PC-3 (cell line): ENCODE measurements at regions not wholly inside any gene's neighbourhood (a gene's known extent, or its start where the extent isn't known, plus 50 kb on each side); places are given as distances from the start of the nearest gene placed in this dataset.

Experiments
- ATAC-seq: fragments of 200-7000 bp; cut with Tn5 transposase; 2 replicates; pipeline ENCODE4 v1.9.1; 2020; ENCODE audit warnings: mild to moderate bottlenecking, moderate library complexity
- BruUV-seq: library from RNA; stranded (reverse); fragments of 400-500 nt; replicated peaks from 2 replicates; lab custom pipeline; 2021; lab: Mats Ljungman, UMichigan
- CTCF ChIA-PET: fragments of 300-600 bp; sonication (Branson Sonifier 250); formaldehyde crosslinking; loops from one replicate; lab custom pipeline; 2022; ENCODE audit warnings: antibody characterized with exemption; lab: Charles Lee
- POLR2A ChIA-PET: fragments of 300-600 bp; sonication (Branson Sonifier 250); formaldehyde crosslinking; loops from one replicate; lab custom pipeline; 2022; ENCODE audit warnings: antibody characterized with exemption; ENCODE audit not compliant: unreplicated experiment; lab: Charles Lee
- DNase-seq: peaks from one replicate; pipeline ENCODE4 v3.0.0-alpha.2; 2015
- H2AFZ ChIP-seq: fragments of 300-600 bp; sonication (generic); 2 replicates; pipeline ENCODE4 v1.6.0; 2016; ENCODE audit warnings: antibody characterized with exemption, low read length
- H3F3A ChIP-seq: fragments of 300-600 bp; sonication (generic); one replicate; pipeline ENCODE4 v1.6.0; 2017; ENCODE audit warnings: antibody characterized with exemption, low read length, control low read depth, mild to moderate bottlenecking; ENCODE audit not compliant: unreplicated experiment
- H3K27ac ChIP-seq: fragments of 300-600 bp; sonication (generic); 2 replicates; pipeline ENCODE4 v1.5.1; 2016; ENCODE audit warnings: mild to moderate bottlenecking, low read length
- H3K27me3 ChIP-seq: fragments of 300-600 bp; sonication (generic); 2 replicates; pipeline ENCODE4 v1.6.1; 2016; ENCODE audit warnings: low read length, mixed read lengths
- H3K36me3 ChIP-seq: fragments of 300-600 bp; sonication (generic); 2 replicates; pipeline ENCODE4 v1.6.1; 2016; ENCODE audit warnings: low read depth, mixed run types, low read length, mixed read lengths
- H3K4me1 ChIP-seq: fragments of 300-600 bp; sonication (generic); 2 replicates; pipeline ENCODE4 v1.5.1; 2016; ENCODE audit warnings: low read length; ENCODE audit not compliant: insufficient read depth
- H3K4me2 ChIP-seq: fragments of 300-600 bp; sonication (generic); 2 replicates; pipeline ENCODE4 v1.6.0; 2016; ENCODE audit warnings: low read length
- H3K4me3 ChIP-seq: fragments of 300-600 bp; sonication (generic); 2 replicates; pipeline ENCODE4 v1.5.1; 2016; ENCODE audit warnings: mild to moderate bottlenecking, low read length, mixed read lengths
- H3K79me2 ChIP-seq: fragments of 300-600 bp; sonication (generic); 2 replicates; pipeline ENCODE4 v1.6.1; 2017; ENCODE audit warnings: low read length, mixed read lengths
- H3K9ac ChIP-seq: fragments of 300-600 bp; sonication (generic); 2 replicates; pipeline ENCODE4 v1.6.0; 2016; ENCODE audit warnings: mild to moderate bottlenecking, low read length
- H3K9me2 ChIP-seq: fragments of 300-600 bp; sonication (generic); replicated peaks from 2 replicates; pipeline ENCODE4 v1.6.1; 2016; ENCODE audit warnings: mixed run types, low read length, mixed read lengths
- H3K9me3 ChIP-seq: fragments of 300-600 bp; sonication (generic); 2 replicates; pipeline ENCODE4 v1.6.1; 2016; ENCODE audit warnings: low read length, mixed read lengths
- H4K20me1 ChIP-seq: fragments of 300-600 bp; sonication (generic); 2 replicates; pipeline ENCODE4 v1.6.1; 2016; ENCODE audit warnings: low read length, mixed read lengths
- EZH2 ChIP-seq: fragments of 300-600 bp; sonication (generic); IDR thresholded peaks from one replicate; pipeline ENCODE4 v1.6.1; 2017; ENCODE audit warnings: antibody characterized with exemption, mild to moderate bottlenecking, low read length; ENCODE audit not compliant: unreplicated experiment
- EZH2phosphoT487 ChIP-seq: fragments of 300-600 bp; sonication (generic); IDR thresholded peaks from 2 replicates; pipeline ENCODE4 v1.6.1; 2018; ENCODE audit warnings: mild to moderate bottlenecking, antibody characterized with exemption, low read length, borderline replicate concordance
- intact Hi-C: fragments of 100-400 bp; cut with micrococcal nuclease; formaldehyde crosslinking; loops from 2 replicates; pipeline ENCODE4 v1.9.0; 2023
- TF ChIP-seq, protein P1 (sequence below): fragments of 300-600 bp; sonication (generic); conservative IDR thresholded peaks from 2 replicates; pipeline ENCODE4 v1.5.1; 2017; ENCODE audit warnings: antibody characterized with exemption, low read depth, mild to moderate bottlenecking, low read length

DNA sequence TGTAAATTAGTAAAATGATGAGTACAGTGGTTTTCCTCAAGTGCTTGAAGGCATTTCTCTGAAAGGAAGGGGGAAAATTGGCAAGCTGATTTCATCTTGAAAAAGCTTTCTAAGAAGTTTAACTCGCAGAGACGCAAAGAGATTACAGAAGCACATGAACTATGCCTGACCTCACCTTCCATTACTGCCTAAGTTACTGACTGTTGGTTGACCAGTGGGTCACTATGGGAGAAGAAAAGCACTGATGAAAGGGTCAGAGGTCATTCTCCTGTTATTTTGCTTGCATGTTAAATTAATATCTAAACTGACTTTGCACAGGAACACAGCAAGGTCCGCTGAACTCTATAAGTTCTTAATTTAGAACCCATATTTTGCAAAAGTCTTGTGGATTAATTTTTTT, 225.6 kb downstream of the ARL4A start:
- H3K27ac ChIP-seq: no peak overlapping the region
- H4K20me1 ChIP-seq: no peaks in the 10 kb centered on the region
- DNase-seq (no peak), ATAC-seq (no peak)
- H3K27me3 ChIP-seq: no peaks in the 10 kb centered on the region
- no peak overlapping the region for H3K9ac ChIP-seq
- ChIA-PET CTCF (no interaction called here), POLR2A (no interaction called here)
- intact Hi-C loops: no loop called here
- no peaks in the 10 kb centered on the region for H3K9me3 ChIP-seq
- H3K4me1 ChIP-seq: no peaks in the 10 kb centered on the region
- no peak overlapping the region for H3K4me2 ChIP-seq
- BruUV-seq: no TSS peak
- H3K9me2 ChIP-seq: no peaks in the 10 kb centered on the region
- no peaks in the 10 kb centered on the region for H3F3A ChIP-seq
- TF ChIP-seq EZH2 (no peak), EZH2phosphoT487 (no peak)
- TF ChIP-seq, protein P1, sequence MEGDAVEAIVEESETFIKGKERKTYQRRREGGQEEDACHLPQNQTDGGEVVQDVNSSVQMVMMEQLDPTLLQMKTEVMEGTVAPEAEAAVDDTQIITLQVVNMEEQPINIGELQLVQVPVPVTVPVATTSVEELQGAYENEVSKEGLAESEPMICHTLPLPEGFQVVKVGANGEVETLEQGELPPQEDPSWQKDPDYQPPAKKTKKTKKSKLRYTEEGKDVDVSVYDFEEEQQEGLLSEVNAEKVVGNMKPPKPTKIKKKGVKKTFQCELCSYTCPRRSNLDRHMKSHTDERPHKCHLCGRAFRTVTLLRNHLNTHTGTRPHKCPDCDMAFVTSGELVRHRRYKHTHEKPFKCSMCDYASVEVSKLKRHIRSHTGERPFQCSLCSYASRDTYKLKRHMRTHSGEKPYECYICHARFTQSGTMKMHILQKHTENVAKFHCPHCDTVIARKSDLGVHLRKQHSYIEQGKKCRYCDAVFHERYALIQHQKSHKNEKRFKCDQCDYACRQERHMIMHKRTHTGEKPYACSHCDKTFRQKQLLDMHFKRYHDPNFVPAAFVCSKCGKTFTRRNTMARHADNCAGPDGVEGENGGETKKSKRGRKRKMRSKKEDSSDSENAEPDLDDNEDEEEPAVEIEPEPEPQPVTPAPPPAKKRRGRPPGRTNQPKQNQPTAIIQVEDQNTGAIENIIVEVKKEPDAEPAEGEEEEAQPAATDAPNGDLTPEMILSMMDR: no peak
- no peak overlapping the region for H2AFZ ChIP-seq
- no peaks in the 10 kb centered on the region for H3K36me3 ChIP-seq
- H3K4me3 ChIP-seq: no peak overlapping the region
- no peaks in the 10 kb centered on the region for H3K79me2 ChIP-seq

DNA sequence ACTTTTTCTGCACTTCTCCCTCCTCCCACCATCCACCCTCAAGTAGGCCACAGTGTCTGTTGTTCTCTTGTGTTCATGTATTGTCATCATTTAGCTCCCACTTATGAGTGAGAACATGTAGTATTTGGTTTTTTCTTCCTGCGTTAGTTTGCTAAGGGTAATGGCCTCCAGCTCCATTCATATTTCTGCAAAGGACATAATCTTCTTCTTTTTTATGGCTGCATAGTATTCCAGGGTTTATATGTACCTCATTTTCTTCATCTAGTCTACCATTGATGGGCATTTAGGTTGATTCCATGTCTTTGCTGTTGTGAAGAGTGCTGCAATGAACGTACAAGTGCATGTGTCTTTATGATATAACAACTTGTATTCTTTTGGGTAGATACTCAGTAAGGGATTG, 230.4 kb downstream of the ARL4A start:
- no peaks in the 10 kb centered on the region for H3K9me3 ChIP-seq
- H3K9ac ChIP-seq: no peak overlapping the region
- intact Hi-C loops: no loop called here
- H3F3A ChIP-seq: no peaks in the 10 kb centered on the region
- H3K27me3 ChIP-seq: no peaks in the 10 kb centered on the region
- H3K4me2 ChIP-seq: no peak overlapping the region
- ChIA-PET CTCF (no interaction called here), POLR2A (no interaction called here)
- ATAC-seq (no peak), DNase-seq (no peak)
- no peak overlapping the region for H2AFZ ChIP-seq
- H3K36me3 ChIP-seq: no peaks in the 10 kb centered on the region
- H3K4me1 ChIP-seq: peaks cover 4% of the 10 kb centered on the region; the same call in 1 of the 2 replicates
- TF ChIP-seq, protein P1: no peak
- TF ChIP-seq EZH2 (no peak), EZH2phosphoT487 (no peak)
- H3K79me2 ChIP-seq: no peaks in the 10 kb centered on the region
- no peaks in the 10 kb centered on the region for H4K20me1 ChIP-seq
- H3K9me2 ChIP-seq: no peaks in the 10 kb centered on the region
- no peak overlapping the region for H3K4me3 ChIP-seq
- H3K27ac ChIP-seq: no peak overlapping the region
- BruUV-seq: no TSS peak

DNA sequence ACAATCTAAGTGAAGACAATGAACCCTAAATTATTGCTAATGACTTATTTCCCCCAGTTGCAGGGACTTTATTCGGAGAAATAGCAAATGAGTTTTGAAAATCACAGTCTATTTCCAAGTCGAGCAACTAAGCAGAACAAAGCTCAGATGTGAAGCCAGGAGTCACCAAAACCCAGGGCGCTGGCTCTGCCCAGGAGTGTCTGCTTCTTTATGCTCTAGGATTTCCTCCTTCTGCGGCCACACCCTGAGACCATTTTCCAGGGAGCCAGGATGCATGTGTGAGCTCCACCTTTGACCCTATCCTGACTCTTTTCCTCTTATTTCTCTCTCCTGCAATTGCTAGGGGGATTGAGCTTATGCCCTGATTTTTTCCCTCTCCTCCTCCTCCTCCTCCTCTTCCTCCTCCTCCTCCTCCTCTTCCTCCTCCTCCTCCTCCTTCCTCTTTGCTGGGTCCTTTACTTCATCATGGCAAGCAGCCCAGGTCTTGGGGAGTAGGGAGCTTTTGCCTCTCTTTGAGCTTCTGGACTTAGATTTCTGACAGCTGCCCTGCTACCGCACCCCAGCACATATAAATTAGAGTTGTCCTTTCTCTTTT, 234.4 kb downstream of the ARL4A start:
- no peak for ATAC-seq
- H3K27me3 ChIP-seq: no peaks in the 10 kb centered on the region
- no peaks in the 10 kb centered on the region for H3K9me2 ChIP-seq
- H3K4me3 ChIP-seq: no peak overlapping the region
- ChIA-PET CTCF (no interaction called here), POLR2A (interaction anchor here (0.5 kb wide), 1 partner anchor 222 kb away, joined by 3 read pairs; no protein-coding TSS in a partner anchor)
- no peaks in the 10 kb centered on the region for H3K36me3 ChIP-seq
- no peaks in the 10 kb centered on the region for H3K79me2 ChIP-seq
- no peaks in the 10 kb centered on the region for H3K9me3 ChIP-seq
- peaks cover 23% of the 10 kb centered on the region for H3K4me1 ChIP-seq
- no peak overlapping the region for H2AFZ ChIP-seq
- BruUV-seq: no TSS peak
- H3K9ac ChIP-seq: no peak overlapping the region
- no peak overlapping the region for H3K27ac ChIP-seq
- intact Hi-C loops: loop anchor here (5.0 kb wide), 1 partner anchor 195 kb away; no protein-coding TSS in a partner anchor
- H3K4me2 ChIP-seq: no peak overlapping the region
- no peak for TF ChIP-seq EZH2phosphoT487
- TF ChIP-seq, protein P1: no peak
- no peak for DNase-seq
- H4K20me1 ChIP-seq: no peaks in the 10 kb centered on the region
- no peaks in the 10 kb centered on the region for H3F3A ChIP-seq
